LNCaP clone FGC (cell line): ENCODE measurements at regions not wholly inside any gene's neighbourhood (a gene's known extent, or its start where the extent isn't known, plus 50 kb on each side); places are given as distances from the start of the nearest gene placed in this dataset.

Experiments
- DNase-seq: peaks from one replicate; pipeline ENCODE4 v3.0.0-alpha.2; 2011; ENCODE audit warnings: low read depth
- H3K4me3 ChIP-seq: 2 replicates; pipeline ENCODE4 v1.5.1; 2011; ENCODE audit warnings: mild to moderate bottlenecking, low read depth, low read length, control low read depth
- CTCF ChIP-seq: IDR thresholded peaks from 2 replicates; pipeline ENCODE4 v1.5.1; 2012; ENCODE audit warnings: mild to moderate bottlenecking; ENCODE audit not compliant: control insufficient read depth, insufficient read depth; ENCODE audit errors: extremely low read depth

- DNase-seq = no peak
- no peak overlapping the region for H3K4me3 ChIP-seq
- TF ChIP-seq CTCF = no peak
These were observed 157.5 kb downstream of the TINAG start for GRCh38 chr6:54465649-54466300.

GRCh38 chr6:54467384-54467783 lies 159.1 kb downstream of the TINAG start:
- H3K4me3 ChIP-seq = no peak overlapping the region
- no peak for DNase-seq
- no peak for TF ChIP-seq CTCF

DNA sequence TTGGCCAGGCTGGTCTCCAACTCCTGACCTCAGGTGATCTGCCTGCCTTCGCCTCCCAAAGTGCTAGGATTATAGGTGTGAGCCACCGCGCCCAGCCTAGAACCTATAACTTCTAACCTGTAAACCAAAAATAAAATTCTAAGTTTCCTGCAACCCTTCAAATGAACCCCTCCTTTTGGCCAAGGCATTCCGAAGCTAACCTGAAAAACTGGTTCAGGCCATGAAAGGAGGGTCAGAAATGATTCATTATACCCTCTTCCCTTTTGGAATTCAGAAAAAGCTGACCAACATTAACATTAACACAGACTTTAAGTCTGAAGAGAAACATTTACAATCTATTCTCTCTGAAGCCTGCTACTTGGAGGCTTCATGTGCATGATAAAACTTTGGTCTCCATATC lies 165.1 kb downstream of the TINAG start:
- no peak for TF ChIP-seq CTCF

DNA sequence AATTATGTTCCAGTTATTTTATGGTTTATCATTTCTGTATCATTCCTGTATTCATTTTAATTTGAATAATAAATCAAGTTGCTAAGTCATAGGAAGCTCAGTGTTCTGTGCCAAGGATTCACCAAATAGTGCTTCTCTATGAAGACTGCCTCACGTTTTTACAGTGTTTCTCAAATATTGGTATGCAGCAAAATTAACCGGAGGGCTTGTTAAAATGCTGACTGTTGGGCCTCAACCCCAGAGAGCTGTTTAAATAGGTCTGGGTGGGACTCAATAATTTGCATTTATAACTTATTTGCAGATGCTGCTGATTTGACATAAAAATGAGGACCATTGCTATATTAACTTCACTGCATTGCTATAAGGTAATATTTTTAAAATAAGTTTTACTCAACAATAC lies 166.7 kb downstream of the TINAG start:
- DNase-seq = no peak
- no peak for TF ChIP-seq CTCF
- H3K4me3 ChIP-seq = no peak overlapping the region

More for the DNA sequence above, 165.1 kb downstream of the TINAG start:
- H3K4me3 ChIP-seq = no peak overlapping the region
- DNase-seq = no peak

DNA sequence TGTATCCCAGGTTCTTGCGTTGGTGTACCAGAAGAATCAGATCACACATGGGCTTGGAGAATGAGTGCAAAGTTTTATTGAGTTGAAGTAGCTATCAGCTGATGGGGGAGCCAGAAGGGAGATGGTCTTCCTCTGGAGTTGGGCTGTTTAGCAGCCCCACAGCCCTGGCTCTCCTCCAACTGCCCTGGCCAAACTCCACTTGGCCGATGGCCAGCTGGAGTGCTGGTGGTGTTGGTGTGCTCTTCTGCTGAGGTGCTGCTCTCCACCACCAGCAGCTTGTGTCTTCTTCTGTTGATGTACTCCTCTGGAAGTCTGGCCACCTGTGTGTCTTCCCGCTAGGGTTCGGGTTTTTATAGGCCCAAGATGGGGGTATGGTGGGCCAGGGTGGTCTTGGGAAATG lies 172.8 kb downstream of the TINAG start:
- no peak overlapping the region for H3K4me3 ChIP-seq
- TF ChIP-seq CTCF = no peak
- DNase-seq = no peak

DNA sequence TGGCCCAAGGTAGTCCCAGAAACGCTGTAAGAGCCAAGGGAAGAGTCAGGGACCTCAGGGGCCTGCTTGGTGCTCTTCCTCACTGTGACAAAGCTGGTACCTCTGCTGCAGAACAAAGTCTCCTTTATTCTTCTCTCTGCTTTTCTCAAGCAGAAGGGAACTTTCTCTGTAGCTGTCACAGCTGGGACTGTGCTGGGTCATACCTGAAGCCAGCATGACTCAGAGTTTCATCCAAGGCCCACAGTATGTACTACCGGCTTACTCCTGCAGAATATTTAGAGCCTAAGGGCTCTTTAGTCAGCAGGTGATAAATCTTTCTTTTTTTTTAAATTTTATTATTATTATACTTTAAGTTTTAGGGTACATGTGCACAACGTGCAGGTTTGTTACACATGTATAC lies 183.2 kb downstream of the TINAG start:
- H3K4me3 ChIP-seq = no peak overlapping the region
- no peak for TF ChIP-seq CTCF
- no peak for DNase-seq

GRCh38 chr6:54493138-54493537 lies 184.9 kb downstream of the TINAG start:
- TF ChIP-seq CTCF = no peak
- H3K4me3 ChIP-seq = no peak overlapping the region
- DNase-seq = no peak
